Breast epithelium (tissue), 4 donors: ENCODE measurements at regions not wholly inside any gene's neighbourhood (a gene's known extent, or its start where the extent isn't known, plus 50 kb on each side); places are given as distances from the start of the nearest gene placed in this dataset.
A peak's percentile ranks its signal among the peaks of the same experiment; 100 is the strongest.

ENCODE experiments used
- DNase-seq, 2 donors: peaks; one replicate each; pipeline ENCODE4 v3.0.0-alpha.2; 2019; ENCODE audit warnings: low spot score in 2 of 2
- H3K27ac ChIP-seq, 2 donors: fragments of 200-600 bp; sonication (generic) in 1 of 2; one replicate each; pipeline ENCODE4 v1.5.1; 2016 to 2019; ENCODE audit warnings: mild to moderate bottlenecking in 1 of 2
- H3K27me3 ChIP-seq, 2 donors: fragments of 200-600 bp; sonication (generic) in 1 of 2; one replicate each; pipeline versions ENCODE4 v1.5.1 to v1.6.0; 2017 to 2019; ENCODE audit warnings: control low read depth in 1 of 2, mild to moderate bottlenecking in 1 of 2
- H3K36me3 ChIP-seq: fragments of 200-600 bp; one replicate; pipeline ENCODE4 v1.5.1; 2019
- H3K4me1 ChIP-seq, 2 donors: fragments of 200-600 bp; sonication (generic); one replicate each; pipeline ENCODE4 v1.5.1; 2016 to 2019; ENCODE audit warnings: control low read depth in 1 of 2
- H3K4me3 ChIP-seq, 3 donors: fragments of 200-600 bp; sonication (generic); 1 replicate in 2 of 3; 2 replicates in 1 of 3; pipeline ENCODE4 v1.5.1; 2016 to 2019; ENCODE audit warnings: mild to moderate bottlenecking in 3 of 3, moderate library complexity in 2 of 3
- H3K9me3 ChIP-seq, 2 donors: fragments of 200-600 bp; sonication (generic) in 1 of 2; one replicate each; pipeline ENCODE4 v1.5.1; 2016 to 2019; ENCODE audit warnings: control low read depth in 1 of 2
- CTCF ChIP-seq, 3 donors: fragments of 450-650 bp; IDR thresholded peaks; one replicate each; pipeline ENCODE4 v1.5.1; 2016 to 2017; ENCODE audit warnings: antibody characterized with exemption in 3 of 3, mild to moderate bottlenecking in 3 of 3, moderate library complexity in 3 of 3
- POLR2A ChIP-seq: fragments of 450-650 bp; IDR thresholded peaks from one replicate; pipeline ENCODE4 v1.6.1; 2016; ENCODE audit warnings: antibody characterized with exemption, mild to moderate bottlenecking, moderate library complexity
- POLR2AphosphoS5 ChIP-seq, 3 donors: sonication (generic); formaldehyde crosslinking; IDR thresholded peaks; one replicate each; pipeline ENCODE4 v1.6.1; 2017; ENCODE audit warnings: antibody characterized with exemption in 3 of 3
- intact Hi-C: fragments of 100-400 bp; cut with DNase I; formaldehyde crosslinking; loops from one replicate; pipeline ENCODE4 v1.15.1; 2023; ENCODE audit warnings: low total_unique reads

GRCh38 chr12:107372229-107372658, 278.9 kb upstream of the CRY1 start:
- intact Hi-C loops = loop anchor here (5.0 kb wide), 2 partner anchors 375 to 1175 kb away; no protein-coding TSS in a partner anchor
- H3K9me3 ChIP-seq = no peaks in the 10 kb centered on the region
- peak in 1 of 2 donors; percentile 56 for DNase-seq
- TF ChIP-seq POLR2A = no peak
- TF ChIP-seq CTCF (IDR thresholded peaks at IDR 0.05) = no peak
- no peak for TF ChIP-seq POLR2AphosphoS5 (IDR thresholded peaks at IDR 0.05)
- H3K4me3 ChIP-seq = no peak overlapping the region
- H3K4me1 ChIP-seq = peaks cover 0 to 6% of the 10 kb centered on the region in 2 donors
- H3K27me3 ChIP-seq = no peaks in the 10 kb centered on the region
- H3K36me3 ChIP-seq = no peaks in the 10 kb centered on the region
- H3K27ac ChIP-seq = no peak overlapping the region

- Histone ChIP-seq H3K36me3 (no peaks in the 10 kb centered on the region), H3K27ac (no peak overlapping the region), H3K27me3 (no peaks in the 10 kb centered on the region), H3K4me3 (no peak overlapping the region), H3K4me1 (peaks cover 0 to 6% of the 10 kb centered on the region in 2 donors), H3K9me3 (no peaks in the 10 kb centered on the region)
- TF ChIP-seq POLR2A (no peak), CTCF (IDR thresholded peaks at IDR 0.05) (no peak), POLR2AphosphoS5 (IDR thresholded peaks at IDR 0.05) (no peak)
- no peak for DNase-seq
- intact Hi-C loops = loop anchor here (5.0 kb wide), 2 partner anchors 376 to 1176 kb away; no protein-coding TSS in a partner anchor
Measured at GRCh38 chr12:107373238-107373809, 280.0 kb upstream of the CRY1 start.

GRCh38 chr12:107374161-107374840, 281.0 kb upstream of the CRY1 start:
- no peak overlapping the region for H3K4me3 ChIP-seq
- peaks cover 0 to 6% of the 10 kb centered on the region in 2 donors for H3K4me1 ChIP-seq
- no peaks in the 10 kb centered on the region for H3K9me3 ChIP-seq
- H3K27ac ChIP-seq = no peak overlapping the region
- DNase-seq = no peak
- H3K27me3 ChIP-seq = no peaks in the 10 kb centered on the region
- H3K36me3 ChIP-seq = no peaks in the 10 kb centered on the region
- intact Hi-C loops = loop anchor here (5.0 kb wide), 2 partner anchors 377 to 1177 kb away; no protein-coding TSS in a partner anchor
- TF ChIP-seq POLR2AphosphoS5 (IDR thresholded peaks at IDR 0.05) (no peak), POLR2A (no peak), CTCF (IDR thresholded peaks at IDR 0.05) (no peak)

- DNase-seq = no peak
Measured at GRCh38 chr12:107375231-107375630, 281.9 kb upstream of the CRY1 start.

More at GRCh38 chr12:107375231-107375630, 281.9 kb upstream of the CRY1 start:
- no peaks in the 10 kb centered on the region for H3K36me3 ChIP-seq
- no peak overlapping the region for H3K4me3 ChIP-seq
- no peak overlapping the region for H3K27ac ChIP-seq
- peaks cover 0 to 6% of the 10 kb centered on the region in 2 donors for H3K4me1 ChIP-seq
- no peaks in the 10 kb centered on the region for H3K9me3 ChIP-seq
- intact Hi-C loops = no loop called here
- no peaks in the 10 kb centered on the region for H3K27me3 ChIP-seq
- no peak for TF ChIP-seq POLR2A
- no peak for TF ChIP-seq POLR2AphosphoS5 (IDR thresholded peaks at IDR 0.05)
- TF ChIP-seq CTCF (IDR thresholded peaks at IDR 0.05) = no peak
